GM19025 (cell line): ENCODE measurements at regions not wholly inside any gene's neighbourhood (a gene's known extent, or its start where the extent isn't known, plus 50 kb on each side); places are given as distances from the start of the nearest gene placed in this dataset.
"Not testable (repeated sequence)": the region's sequence is repeated elsewhere in the genome, so short reads cannot be mapped to it uniquely, and the experiment has no call there.

Experiments
- ATAC-seq: cut with Tn5 transposase; IDR thresholded peaks from one replicate; pipeline ENCODE4 v1.9.1; 2021; ENCODE audit warnings: mild to moderate bottlenecking, low read depth, moderate library complexity; ENCODE audit not compliant: unreplicated experiment

DNA sequence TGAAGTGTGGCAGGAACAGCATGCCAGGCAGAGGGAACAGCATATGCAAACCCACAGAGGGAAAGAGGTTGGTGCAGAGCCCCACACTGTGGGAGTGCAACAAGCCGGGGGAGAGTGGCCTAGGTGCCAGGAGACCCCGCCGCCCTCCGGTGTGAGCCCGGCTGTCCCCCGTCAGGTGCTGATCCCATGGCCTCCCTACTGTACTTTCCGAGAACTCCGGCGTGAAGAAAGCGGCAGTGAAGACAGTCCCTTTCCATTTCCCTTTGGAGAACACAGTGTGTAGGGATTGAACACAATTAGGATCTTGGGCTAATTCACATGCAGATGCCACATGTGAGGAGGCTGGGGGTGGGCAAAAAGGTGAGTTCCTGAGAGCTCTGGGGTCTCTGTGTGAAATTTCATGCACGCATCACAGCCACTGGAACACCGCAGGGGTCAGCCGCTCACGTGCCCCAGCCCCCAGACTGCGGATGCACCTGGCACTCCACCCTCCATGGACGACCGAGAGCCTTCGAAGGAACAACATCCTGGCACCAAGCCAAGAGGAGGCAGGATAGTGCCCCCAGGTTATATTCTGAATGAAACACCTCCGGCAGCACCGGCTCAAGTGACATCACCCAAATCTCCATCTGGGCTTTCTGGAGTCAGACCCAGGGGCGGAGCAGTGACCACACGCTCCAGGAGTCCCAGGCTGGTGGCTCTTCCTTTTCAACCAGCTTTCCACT lies 82.1 kb upstream of the PPP2R2D start:
- ATAC-seq = no peak

DNA sequence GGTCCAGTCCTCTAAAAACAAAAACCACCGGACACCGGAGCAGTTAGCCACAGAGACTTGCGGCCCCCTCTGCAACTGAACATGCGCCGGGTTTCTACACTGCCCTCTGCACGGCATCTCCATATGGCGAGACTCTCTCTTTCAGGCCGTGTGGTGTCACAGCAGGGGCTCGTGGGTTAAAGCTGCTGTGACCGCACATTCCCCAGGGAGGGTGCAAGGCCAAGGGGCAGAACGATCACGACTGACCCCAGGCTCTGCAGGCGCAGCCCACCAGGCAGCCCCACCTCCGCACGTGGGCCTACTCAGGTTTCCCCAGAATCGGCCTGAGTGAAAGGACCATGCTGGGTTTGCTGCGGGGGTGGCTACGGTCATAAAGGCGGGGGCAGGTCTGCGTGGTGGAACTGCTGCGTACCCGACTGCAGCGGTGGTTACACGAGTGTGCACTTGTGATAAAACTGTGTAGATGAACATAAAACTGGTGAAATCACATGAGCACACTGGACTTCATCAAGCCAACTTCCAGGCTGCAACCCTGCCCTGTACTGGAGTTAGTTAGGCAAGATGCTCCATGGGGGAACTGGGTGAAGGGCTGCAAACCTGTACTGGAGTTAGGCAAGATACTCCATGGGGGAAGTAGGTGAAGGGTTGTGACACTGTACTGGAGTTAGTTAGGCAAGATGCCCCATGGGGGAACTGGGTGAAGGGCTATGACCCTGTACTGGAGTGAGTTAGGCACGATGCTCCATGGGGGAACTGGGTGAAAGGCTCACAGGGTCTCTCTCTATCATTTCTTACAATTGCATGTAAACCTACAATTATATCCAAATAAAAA lies 81.4 kb upstream of the PPP2R2D start:
- no peak for ATAC-seq

DNA sequence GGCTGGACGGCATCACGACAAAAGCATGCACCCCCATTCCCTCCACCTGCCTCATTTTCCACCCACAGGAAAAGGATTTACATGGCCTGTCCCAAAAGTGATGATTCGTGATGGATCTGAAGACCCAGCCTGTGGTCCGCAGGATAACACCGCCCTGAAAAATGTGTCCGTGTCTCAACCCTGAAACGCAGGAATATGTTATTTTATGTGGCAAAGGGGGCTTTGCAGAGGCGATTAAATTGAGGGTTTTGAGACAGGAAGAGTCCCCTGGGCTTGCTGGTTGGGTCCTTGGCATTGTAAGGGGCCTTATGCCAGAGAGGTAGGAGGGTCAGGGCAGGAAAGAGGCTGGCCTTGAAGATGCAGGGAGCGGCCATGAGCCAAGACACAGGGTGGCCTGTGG lies 80.2 kb upstream of the PPP2R2D start:
- no peak for ATAC-seq

DNA sequence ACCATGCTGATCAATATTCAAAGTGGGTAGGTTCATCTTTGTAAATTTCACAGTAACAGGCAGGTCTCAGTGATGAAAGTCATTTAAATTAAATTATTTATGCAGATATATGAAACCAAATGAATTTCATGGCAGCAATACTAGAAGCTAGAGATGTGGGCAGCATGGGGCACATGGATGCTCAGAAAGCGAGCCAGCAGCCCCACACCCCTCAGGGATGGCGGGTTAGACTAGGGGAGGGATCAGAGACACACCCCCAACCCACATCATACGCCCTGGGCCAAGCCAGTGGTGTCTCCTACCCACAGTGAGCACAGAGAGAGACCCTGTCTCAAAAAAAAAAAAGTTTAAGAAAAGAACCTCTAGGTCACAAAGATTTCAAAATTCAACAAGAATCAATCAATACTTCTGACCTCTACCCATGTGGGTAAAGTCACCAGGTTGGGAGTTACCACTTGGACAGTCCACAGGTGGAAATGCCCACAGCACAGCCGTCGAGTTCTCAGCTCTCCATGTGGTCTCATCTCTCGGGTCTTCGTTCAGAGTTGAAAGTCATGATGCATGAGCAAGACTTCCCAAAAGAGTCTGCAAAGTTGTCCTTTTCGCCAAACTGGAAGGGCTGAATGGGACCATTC lies 79.3 kb upstream of the PPP2R2D start:
- ATAC-seq = no peak

DNA sequence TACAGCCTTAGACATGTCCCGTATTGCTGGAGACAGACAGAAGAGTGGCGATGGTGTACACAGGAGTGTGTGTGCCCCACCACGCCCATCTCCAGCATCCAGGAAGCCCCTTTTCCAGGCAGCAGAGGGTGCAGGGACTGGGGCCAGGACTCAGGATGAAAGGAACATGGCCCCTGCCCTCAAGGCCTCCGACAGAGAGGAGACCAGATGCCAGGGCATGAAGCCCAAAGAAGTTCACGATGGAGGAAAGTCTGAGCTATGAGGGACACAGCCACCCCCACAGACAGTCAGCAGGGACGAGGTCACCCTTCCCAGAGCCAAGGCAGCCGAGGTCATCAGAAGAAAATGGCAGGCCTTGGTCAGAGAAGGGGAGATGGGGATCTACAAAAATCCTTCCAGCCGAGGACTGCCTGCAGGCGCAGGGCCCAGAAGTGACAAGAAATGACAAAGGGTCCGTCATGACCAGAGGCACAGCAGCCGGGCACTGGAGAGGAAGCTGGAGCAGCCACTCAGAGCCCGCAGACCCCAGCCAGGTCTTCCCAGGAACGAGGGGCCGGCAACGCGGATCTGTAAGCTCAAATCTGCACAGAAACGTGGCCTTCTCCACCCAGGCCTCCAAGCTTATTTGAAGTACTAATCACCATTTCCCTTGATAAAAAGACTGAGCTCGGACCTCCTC lies 78.7 kb upstream of the PPP2R2D start:
- ATAC-seq = no peak

DNA sequence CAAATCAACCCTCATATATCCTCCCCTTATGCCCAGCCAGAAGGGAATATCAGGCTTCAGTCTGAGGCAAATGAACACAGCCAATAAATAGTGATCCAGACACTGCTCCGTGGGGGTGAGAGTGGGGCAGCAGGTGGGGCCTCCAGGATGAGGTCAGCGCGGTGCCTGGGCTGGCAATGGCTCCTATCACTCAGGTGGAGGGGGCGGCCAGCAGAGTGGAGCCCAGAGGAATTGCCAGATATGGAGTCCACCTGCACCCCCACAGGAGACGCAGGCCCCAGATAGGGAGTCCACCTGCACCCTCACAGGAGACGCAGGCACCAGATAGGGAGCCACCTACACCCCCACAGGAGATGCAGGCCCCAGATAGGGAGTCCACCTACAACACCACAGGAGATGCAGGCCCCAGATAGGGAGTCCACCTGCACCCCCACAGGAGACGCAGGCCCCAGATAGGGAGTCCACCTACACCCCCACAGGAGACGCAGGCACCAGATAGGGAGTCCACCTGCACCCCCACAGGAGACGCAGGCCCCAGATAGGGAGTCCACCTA lies 78.0 kb upstream of the PPP2R2D start:
- ATAC-seq = no peak

DNA sequence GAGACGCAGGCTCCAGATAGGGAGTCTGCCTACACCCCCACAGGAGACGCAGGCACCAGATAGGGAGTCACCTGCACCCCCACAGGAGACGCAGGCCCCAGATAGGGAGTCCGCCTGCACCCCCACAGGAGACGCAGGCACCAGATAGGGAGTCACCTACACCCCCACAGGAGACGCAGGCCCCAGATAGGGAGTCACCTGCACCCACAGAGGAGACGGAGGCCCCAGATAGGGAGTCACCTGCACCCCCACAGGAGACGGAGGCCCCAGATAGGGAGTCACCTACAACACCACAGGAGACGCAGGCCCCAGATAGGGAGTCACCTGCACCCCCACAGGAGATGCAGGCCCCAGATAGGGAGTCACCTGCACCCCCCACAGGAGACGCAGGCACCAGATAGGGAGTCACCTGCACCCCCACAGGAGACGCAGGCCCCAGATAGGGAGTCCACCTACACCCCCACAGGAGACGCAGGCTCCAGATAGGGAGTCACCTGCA lies 77.2 kb upstream of the PPP2R2D start:
- ATAC-seq = not testable (repeated sequence)

DNA sequence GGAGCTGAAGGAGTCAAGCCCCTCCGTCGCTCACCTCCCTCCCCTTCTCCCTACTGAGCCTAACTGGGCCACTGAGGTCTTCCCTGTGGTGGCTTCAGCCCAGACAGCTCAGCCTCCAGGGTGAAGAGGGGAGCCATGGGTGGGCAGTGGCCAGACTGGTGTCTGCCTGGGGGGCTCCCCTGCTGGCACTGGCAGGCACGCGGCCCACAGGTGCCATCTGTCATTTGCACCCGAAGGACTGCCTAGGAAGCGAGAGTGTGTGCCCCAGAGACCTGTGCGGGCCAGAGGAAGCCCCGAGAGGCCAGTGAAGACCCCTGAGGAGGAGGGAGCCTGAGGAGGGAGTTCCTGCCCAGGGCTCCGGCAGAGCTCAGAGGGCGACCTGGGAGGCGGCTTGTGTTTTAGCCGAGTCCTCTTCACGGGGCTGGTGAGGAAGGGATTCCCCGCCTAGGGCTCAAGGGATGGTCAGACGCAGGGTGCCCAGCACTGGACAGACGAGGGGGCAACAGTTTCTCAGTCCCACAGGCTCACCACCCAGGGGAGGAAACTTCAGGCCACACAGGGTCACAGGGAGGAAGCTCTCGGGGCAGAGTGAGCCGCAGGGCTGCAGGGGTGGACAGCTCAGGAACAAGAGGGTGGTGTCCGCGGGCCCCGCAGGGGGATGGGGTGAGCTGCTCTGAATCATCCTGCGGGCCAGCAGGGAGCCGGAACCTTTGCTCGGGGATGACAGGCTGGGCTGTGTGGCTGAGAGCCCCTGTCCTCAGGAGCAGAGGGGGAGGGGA lies 76.2 kb upstream of the PPP2R2D start:
- ATAC-seq = no peak

DNA sequence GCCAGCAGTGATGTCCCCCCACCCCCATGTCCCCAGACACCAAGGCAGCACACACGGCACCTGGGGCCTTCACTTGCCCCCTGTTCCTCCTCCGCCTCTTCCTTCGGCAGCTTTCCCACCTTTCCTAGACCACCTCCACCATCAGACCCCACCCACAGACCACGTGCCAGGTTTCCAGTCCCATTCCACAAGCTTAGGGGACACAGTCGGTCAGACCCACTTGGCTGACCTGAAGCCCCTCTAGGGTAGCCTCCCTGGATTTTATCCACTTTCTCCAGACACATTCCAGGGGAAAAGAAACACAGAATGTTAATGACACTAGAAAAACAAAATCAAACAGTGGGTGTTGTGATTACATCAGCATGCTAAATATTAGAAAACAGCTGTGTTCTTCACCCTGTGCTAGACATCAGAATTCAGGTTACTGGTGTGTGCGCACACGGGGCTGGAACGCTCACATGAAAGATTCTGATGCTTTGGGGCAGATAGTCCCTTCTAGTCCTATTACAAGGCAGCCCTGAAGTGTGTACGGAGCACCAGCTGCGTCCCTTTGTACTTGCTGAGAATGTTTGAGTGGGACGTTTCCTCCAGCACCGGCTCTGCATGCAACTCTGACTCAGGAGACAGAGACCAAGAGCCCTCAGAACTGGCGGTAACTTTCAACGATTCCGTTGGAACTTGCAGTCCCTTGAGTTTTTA lies 75.5 kb upstream of the PPP2R2D start:
- ATAC-seq = no peak

DNA sequence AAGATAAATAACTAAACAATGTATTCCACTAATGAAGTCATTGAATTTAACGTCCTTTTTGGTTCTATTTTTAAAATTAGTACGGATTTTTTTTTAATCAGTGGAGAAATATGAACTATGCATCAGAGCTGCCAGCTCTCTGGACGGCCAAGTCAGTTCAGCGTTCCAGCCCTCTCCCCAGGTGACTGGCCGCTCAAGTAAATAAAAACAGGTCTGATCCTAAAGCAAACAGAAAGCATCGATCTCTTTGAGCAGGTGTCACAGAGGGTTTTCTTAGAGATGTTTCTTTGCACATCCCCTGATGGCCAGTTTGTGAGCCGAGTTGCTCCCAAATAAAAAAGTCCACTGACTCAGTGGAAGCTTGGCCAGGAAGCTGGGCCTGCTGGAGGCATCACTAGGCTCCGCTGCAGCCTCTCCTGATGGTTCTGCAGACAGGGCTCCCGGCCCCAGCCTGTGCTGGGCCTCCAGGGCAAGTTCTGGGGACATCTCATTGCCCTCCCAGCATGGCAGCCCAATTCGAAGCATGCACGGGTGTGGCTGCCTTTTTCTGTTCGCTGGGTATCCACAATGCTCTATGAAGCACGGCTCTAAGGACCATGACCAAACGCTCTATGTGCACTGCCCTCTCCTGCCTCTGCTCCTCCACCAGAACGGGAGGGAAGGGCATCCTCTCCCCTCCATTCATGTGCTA lies 74.7 kb upstream of the PPP2R2D start:
- no peak for ATAC-seq

DNA sequence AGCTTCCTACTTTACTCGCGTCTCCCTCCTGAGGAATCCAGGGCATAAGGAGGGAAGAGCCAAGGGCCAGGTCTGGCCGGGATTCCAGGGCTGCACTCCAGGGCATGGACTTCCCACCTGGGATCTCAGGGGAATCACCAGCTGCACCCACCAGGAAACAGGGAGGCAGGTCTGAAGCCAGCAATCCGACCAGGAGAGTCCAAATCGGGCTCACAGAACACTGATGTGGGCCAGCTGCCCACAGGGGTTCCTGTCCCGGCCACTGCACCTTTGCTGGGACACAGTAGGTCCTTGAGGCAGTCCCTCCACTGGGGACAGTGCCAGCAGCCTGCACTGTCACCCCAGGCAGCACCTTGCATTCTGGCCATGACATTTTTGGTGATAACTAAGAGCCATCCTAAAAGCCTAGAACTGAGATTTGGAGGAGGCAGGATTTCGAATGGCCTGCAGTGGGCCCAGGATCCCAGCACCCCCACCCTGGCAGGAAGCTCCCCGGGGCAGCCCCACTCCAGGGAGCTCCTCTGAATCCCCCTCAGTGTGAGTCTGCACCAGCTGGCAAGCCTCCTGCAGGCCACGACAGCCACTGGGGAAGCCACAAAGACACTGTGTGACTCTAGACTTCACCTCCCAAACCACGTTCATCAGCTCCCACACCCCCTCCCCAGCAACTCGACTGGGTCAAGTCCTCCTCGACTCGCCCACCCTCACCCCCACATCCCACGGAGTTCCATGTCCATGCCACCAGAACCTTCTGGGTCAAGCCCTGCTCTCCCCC lies 71.5 kb upstream of the PPP2R2D start:
- ATAC-seq = no peak

DNA sequence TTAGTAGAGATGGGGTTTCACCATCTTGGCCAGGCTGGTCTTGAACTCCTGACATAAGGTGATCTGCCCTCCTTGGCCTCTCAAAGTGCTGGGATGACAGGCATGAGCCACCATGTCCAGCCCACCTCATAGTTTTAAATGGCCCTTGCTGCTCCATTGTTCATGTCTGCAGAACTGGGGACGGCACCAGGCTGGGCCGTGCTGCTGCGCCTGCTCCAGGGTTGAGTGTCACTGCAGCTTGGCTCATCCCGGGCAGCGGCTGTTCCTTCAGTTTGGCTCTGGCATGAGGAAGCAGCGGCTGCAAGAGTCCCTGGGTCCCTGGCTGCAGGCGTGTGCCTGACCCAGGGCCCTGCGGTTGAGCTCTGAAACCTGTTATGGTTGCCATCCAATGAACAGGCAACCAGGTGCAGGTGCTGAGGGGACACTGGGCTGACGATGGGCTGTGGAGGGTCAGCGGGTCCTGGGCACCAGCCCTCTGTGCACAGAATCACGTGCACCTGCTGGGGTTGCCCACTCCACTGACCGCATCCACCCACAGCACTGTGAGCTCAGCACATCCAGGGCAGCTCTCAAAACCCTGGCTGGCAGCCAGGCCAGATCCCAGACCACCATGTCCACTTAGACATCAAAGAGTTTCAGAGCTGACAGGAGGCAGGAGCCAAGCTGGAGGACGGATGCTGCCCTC lies 70.2 kb upstream of the PPP2R2D start:
- ATAC-seq = no peak

DNA sequence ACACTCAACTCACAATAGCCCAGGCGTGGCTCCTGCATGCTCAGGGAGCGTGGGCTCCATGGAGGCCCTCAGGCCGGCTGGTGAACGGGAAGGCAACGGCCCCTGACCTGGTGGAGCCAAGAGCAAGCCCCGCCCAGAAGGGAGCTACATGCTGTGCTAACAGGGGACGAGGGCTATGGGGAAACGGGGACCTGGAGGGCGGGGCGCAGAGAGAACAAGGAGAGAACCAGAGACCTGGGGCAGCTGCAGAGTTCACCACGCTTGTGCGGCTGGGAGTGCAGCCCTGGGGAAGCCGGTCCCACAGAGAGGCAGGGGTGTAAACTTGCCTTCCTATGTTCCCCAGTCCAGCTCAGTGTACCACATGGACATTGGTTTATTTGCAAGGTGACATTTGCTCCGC lies 69.2 kb upstream of the PPP2R2D start:
- ATAC-seq = no peak

DNA sequence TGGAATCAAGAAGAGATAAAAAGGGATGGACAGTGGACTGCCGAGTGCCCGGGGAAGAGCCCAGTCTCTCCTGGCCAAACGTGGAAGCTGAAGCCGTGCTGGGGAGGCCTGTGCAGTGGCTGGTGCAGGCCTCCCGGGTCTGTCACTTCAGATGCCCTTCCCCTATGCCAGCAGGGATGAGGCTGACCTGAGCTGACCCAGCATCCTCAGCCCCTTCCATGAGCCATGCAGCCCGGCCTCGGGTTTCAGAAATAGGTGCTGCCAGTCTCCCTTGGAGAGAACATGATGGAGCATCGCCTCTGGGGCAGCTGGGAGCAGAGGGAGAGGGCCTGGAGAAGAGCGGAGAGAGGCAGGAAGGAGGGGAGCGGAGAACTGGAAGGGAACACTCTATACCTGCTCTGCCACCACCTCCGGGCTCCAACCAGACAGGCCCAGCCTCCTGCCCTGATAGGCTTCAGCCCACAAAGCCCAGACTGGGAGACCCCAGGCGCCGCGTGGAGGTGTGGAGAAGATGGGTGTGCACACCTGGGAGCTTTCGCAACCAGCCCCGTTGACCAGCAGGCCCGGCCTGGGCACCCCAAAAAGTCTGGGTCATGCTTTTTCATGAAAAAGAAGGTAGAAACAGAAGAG lies 68.6 kb upstream of the PPP2R2D start:
- ATAC-seq = no peak

DNA sequence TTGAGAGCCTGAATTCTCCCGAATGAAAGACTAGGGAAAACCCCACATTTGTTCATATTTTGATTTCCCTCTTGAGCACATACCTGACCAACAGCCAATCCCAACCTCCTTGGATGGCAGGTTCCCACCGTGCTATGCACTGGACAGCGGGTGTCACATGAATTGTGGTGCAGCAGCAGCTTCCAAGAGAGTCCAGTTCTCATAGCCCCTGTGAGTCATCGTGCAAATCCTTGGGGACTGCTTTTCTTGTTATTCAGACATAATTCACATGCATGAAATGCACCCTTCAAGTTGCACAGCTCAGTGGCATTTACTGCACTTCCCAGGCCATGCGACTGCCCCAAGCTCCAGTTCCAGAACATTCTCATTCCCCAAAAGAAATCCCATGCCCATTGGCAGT lies 67.8 kb upstream of the PPP2R2D start:
- ATAC-seq = no peak

DNA sequence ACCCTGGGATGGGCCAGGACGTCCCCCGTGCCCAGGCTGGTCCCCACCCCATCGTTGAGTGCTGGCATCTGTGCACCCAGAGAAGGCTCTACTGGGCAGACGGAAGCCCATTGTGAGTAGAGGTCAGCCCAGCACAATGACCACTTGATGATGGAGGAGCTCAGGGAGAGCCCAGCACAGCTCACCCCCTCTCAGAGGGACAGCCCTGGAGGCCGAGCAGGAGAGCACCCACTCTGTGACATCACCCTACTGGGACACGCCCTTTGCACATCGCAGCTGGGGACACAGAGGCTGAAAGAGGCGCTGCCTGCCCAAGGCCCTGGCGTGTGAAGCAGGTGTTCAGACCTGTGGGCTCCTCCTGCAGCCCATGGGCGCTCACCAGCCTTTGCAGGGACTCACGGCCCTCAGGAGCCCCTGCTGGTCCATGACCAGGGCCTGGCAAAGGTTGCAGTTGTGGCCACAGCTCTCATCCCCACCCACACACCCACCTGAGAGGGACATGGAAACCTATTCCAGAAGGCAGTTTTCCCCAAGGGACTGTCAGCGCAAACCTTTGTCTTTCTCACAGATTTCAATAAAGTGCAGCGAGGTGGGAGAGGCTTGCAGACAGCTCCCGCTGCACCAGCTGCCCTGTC lies 67.2 kb upstream of the PPP2R2D start:
- no peak for ATAC-seq
